ENCODE measurements at regions not wholly inside any gene's neighbourhood (a gene's known extent, or its start where the extent isn't known, plus 50 kb on each side); places are given as distances from the start of the nearest gene placed in this dataset.

GRCh38 chr4:136838607-136839006, 693.7 kb downstream of the PCDH18 start:
- TF ChIP-seq POLR2A (IDR thresholded peaks at IDR 0.05) (no peak), POLR2AphosphoS5 (IDR thresholded peaks at IDR 0.05) (no peak)
- TF ChIP-seq, protein P1, sequence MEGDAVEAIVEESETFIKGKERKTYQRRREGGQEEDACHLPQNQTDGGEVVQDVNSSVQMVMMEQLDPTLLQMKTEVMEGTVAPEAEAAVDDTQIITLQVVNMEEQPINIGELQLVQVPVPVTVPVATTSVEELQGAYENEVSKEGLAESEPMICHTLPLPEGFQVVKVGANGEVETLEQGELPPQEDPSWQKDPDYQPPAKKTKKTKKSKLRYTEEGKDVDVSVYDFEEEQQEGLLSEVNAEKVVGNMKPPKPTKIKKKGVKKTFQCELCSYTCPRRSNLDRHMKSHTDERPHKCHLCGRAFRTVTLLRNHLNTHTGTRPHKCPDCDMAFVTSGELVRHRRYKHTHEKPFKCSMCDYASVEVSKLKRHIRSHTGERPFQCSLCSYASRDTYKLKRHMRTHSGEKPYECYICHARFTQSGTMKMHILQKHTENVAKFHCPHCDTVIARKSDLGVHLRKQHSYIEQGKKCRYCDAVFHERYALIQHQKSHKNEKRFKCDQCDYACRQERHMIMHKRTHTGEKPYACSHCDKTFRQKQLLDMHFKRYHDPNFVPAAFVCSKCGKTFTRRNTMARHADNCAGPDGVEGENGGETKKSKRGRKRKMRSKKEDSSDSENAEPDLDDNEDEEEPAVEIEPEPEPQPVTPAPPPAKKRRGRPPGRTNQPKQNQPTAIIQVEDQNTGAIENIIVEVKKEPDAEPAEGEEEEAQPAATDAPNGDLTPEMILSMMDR (IDR thresholded peaks at IDR 0.05): no peak

Measured in stomach (tissue), 4 donors.